Tibial artery (tissue), 4 donors: ENCODE measurements at regions not wholly inside any gene's neighbourhood (a gene's known extent, or its start where the extent isn't known, plus 50 kb on each side); places are given as distances from the start of the nearest gene placed in this dataset.

Experiments
- DNase-seq, 2 donors: peaks; one replicate each; pipeline ENCODE4 v3.0.0-alpha.2; 2019
- H3K27ac ChIP-seq, 2 donors: fragments of 200-600 bp; sonication (generic) in 1 of 2; 1 replicate in 1 of 2; 2 replicates in 1 of 2; pipeline ENCODE4 v1.5.1; 2018 to 2019; ENCODE audit warnings: mild to moderate bottlenecking in 1 of 2
- H3K27me3 ChIP-seq, 2 donors: fragments of 200-600 bp; sonication (generic) in 1 of 2; one replicate each; pipeline versions ENCODE4 v1.5.1 to v1.6.0; 2016 to 2019
- H3K36me3 ChIP-seq, 3 donors: fragments of 200-600 bp; sonication (generic) in 2 of 3; one replicate each; pipeline ENCODE4 v1.5.1; 2016 to 2019; ENCODE audit warnings: mild to moderate bottlenecking in 2 of 3
- H3K4me1 ChIP-seq, 4 donors: fragments of 200-600 bp; sonication (generic) in 2 of 4; 1 replicate in 3 of 4; 2 replicates in 1 of 4; pipeline ENCODE4 v1.5.1; 2016 to 2019
- H3K4me3 ChIP-seq, 2 donors: fragments of 200-600 bp; sonication (generic) in 1 of 2; 1 replicate in 1 of 2; 2 replicates in 1 of 2; pipeline ENCODE4 v1.5.1; 2018 to 2019; ENCODE audit warnings: mild to moderate bottlenecking in 2 of 2
- H3K9me3 ChIP-seq, 3 donors: fragments of 200-600 bp; sonication (generic) in 1 of 3; one replicate each; pipeline ENCODE4 v1.5.1; 2016 to 2019
- intact Hi-C: fragments of 100-400 bp; cut with DNase I; formaldehyde crosslinking; loops from one replicate; pipeline ENCODE4 v1.15.0; 2023; ENCODE audit warnings: low total_unique reads
- TF ChIP-seq, protein P1 (sequence below), 2 experiments: fragments of 200-600 bp in 1 of 2; fragments of 450-650 bp in 1 of 2; IDR thresholded peaks; one replicate each; pipeline ENCODE4 v1.5.1; 2017 to 2019; ENCODE audit warnings: antibody characterized with exemption in 2 of 2, mild to moderate bottlenecking in 1 of 2, moderate library complexity in 1 of 2

DNA sequence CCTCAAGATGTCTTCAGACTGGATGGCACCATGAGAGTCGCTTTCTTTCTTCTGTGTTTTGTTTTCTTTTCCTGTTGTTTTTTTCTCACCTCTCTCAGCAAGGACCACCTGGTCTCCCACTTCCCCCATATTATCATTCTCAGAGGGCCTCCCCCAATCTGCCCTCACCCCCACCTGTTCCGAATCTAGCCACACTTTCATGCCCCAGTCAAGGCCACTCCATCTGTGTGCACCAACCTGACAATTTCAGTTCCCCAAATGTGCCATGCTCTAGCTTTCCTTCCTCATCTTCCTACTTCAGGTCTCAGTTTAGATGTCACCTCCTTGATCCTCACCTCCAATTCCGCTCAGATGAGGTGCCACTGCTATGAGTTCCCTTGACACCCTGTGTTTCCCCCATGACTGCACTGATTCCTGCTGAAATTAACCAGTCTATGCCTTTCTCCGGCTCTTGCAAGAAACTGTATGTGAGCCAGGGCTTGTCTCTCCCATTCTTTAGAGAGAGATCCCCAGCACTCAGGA, 146.2 kb downstream of the PLPP3 start:
- intact Hi-C loops: loop anchor here (5.0 kb wide), 1 partner anchor 491 kb away; no protein-coding TSS in a partner anchor
- Histone ChIP-seq H3K27ac (no peak overlapping the region), H3K4me1 (peaks cover 0 to 4% (median 0%) of the 10 kb centered on the region in 4 donors), H3K36me3 (no peaks in the 10 kb centered on the region), H3K27me3 (no peaks in the 10 kb centered on the region), H3K4me3 (no peak overlapping the region), H3K9me3 (no peaks in the 10 kb centered on the region)
- DNase-seq: no peak
- TF ChIP-seq, protein P1, sequence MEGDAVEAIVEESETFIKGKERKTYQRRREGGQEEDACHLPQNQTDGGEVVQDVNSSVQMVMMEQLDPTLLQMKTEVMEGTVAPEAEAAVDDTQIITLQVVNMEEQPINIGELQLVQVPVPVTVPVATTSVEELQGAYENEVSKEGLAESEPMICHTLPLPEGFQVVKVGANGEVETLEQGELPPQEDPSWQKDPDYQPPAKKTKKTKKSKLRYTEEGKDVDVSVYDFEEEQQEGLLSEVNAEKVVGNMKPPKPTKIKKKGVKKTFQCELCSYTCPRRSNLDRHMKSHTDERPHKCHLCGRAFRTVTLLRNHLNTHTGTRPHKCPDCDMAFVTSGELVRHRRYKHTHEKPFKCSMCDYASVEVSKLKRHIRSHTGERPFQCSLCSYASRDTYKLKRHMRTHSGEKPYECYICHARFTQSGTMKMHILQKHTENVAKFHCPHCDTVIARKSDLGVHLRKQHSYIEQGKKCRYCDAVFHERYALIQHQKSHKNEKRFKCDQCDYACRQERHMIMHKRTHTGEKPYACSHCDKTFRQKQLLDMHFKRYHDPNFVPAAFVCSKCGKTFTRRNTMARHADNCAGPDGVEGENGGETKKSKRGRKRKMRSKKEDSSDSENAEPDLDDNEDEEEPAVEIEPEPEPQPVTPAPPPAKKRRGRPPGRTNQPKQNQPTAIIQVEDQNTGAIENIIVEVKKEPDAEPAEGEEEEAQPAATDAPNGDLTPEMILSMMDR (IDR thresholded peaks at IDR 0.05): no peak

DNA sequence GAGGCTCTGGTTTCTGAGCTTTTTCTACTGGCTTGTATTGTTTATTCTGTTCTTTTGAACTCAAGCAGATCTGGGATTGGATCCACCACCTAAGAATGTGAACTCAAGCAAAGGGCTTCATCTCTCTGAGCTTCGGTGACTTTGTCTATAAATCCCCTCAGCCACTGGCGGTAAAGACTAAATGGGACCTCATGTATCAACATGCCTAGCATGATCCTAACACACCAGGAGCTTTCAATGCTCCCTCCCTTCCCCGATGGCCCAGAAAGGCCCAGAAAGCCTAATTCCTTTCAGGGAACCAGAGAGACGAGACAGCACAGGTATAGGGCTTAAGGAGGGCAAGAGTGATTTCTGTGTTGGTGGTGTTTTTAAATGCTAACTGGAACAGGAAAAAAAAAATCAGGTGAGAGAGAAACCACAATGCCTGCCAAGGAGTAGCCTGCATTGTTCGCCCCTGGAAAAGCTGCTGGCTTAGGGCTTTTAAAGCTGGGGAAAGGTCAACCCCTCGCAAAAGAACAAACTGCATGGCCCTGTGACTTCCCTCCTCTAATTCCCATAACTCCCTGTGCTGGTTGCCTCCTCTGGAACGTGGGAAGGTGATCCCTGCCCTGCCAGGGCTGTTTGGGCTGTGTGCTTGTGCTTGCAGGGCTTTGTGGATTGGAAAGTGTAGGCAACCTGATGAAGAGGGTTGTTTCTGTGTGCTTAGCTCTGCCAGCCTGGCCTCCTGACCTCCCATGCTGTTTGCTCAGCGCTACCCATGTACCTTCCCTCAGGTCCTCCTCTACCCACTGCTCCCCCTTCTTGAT, 147.0 kb downstream of the PLPP3 start:
- H3K27me3 ChIP-seq: no peaks in the 10 kb centered on the region
- TF ChIP-seq, protein P1 (IDR thresholded peaks at IDR 0.05): no peak
- no peaks in the 10 kb centered on the region for H3K9me3 ChIP-seq
- no peak overlapping the region for H3K27ac ChIP-seq
- intact Hi-C loops: loop anchor here (5.0 kb wide), 1 partner anchor 490 kb away; no protein-coding TSS in a partner anchor
- no peaks in the 10 kb centered on the region for H3K4me1 ChIP-seq
- DNase-seq: no peak
- H3K36me3 ChIP-seq: no peaks in the 10 kb centered on the region
- H3K4me3 ChIP-seq: no peak overlapping the region

DNA sequence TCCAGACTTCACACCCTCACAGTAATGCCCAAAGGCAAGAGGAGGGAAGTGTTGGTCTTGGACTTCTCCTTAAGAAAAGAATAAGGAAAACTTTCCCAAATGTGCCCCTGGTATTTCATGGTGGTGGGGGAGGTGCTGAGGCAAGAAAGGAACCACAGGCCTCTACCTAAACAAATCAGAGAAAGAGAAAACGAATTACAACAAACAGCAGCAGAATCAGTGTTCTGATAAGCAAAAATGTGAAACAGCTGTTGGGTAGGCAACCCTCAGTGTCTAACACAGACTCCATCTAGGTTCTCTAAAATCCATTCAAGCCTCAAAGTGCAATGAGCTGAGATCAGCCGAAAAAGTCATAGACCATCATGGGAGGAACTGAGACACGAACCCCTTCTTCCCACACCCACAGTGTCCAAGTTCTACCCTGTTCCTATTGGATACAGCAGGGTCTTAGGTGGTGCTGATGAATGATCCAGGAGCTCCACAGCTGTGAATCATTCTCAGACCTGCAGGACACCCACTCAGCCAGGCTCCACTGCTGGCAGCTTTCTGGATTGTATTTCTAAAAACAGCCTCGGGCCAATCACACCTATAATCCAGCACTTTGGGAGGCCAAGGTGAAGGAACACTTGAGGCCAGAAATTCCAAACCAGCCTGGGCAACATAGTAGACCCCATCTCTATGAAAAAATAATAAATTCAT, 149.1 kb downstream of the PLPP3 start:
- H3K27ac ChIP-seq: no peak overlapping the region
- no peaks in the 10 kb centered on the region for H3K27me3 ChIP-seq
- H3K36me3 ChIP-seq: no peaks in the 10 kb centered on the region
- intact Hi-C loops: loop anchor here (5.0 kb wide), 1 partner anchor 488 kb away; no protein-coding TSS in a partner anchor
- TF ChIP-seq, protein P1 (IDR thresholded peaks at IDR 0.05): no peak
- no peak overlapping the region for H3K4me3 ChIP-seq
- peaks cover 0 to 3% (median under 1%) of the 10 kb centered on the region in 4 donors for H3K4me1 ChIP-seq
- DNase-seq: no peak
- no peaks in the 10 kb centered on the region for H3K9me3 ChIP-seq

DNA sequence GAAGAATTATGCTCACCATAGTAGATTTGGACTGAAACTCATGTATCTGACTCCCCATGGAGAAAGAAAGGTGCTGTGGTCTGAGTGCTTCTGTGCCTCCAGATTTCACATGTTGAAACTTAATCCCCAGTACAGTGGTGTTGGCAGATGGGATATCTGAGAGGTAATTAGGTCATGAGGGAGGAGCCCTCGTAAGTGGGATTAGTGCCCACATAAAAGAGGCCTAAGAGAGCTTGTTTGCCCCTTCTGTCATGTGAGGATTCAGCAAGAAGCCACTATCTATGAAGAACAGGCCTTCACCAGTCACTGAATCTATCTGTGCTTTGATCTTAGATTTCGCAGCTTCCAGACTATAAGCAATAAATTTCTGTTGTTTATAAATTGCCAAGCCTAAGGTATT, 150.1 kb downstream of the PLPP3 start:
- Histone ChIP-seq H3K36me3 (no peaks in the 10 kb centered on the region), H3K27ac (no peak overlapping the region), H3K27me3 (no peaks in the 10 kb centered on the region), H3K4me1 (peaks cover 0 to 10% (median 2%) of the 10 kb centered on the region in 4 donors), H3K4me3 (no peak overlapping the region), H3K9me3 (no peaks in the 10 kb centered on the region)
- DNase-seq: no peak
- intact Hi-C loops: no loop called here
- TF ChIP-seq, protein P1 (IDR thresholded peaks at IDR 0.05): no peak

DNA sequence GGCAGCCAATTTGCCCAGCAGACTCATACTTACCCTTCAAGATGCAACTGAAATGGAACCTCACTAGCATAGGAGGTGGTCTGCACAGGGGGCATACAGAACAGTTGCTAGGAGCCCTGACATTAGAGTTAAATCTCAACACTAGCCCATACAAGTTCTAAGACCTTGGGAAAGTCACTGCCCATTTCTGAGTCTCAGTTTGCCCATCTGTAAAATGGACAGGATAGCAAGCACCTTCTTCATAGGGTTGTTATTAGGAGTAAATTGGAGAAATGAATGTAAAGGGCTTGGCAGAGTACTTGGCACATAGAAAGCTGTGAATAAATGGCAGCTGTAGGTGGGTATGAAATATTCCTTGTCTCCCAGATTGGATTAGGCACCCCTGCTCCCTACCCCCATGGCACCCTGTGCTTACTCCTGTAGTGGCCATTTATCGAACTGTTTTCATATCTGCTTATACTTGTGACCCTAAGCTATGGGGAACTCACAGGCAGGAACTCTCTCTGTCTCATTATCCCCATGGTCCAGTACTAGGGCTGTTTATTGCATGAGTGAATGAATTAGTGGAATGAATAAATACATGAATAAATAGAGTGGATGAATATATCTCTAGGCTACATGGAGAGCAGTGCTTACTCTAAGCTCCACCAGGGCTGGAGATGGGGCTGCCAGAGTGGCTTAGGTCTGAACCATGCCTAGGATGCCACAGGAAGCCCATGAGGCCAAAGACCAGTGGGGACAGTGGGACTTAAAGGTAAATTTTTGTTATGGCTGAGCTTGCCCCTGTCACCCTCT, 152.6 kb downstream of the PLPP3 start:
- H3K4me3 ChIP-seq: no peak overlapping the region
- H3K36me3 ChIP-seq: no peaks in the 10 kb centered on the region
- no peaks in the 10 kb centered on the region for H3K9me3 ChIP-seq
- H3K4me1 ChIP-seq: peaks cover 0 to 10% (median 2%) of the 10 kb centered on the region in 4 donors
- TF ChIP-seq, protein P1 (IDR thresholded peaks at IDR 0.05): no peak
- no peak overlapping the region for H3K27ac ChIP-seq
- intact Hi-C loops: no loop called here
- H3K27me3 ChIP-seq: no peaks in the 10 kb centered on the region
- DNase-seq: no peak
